GM19025 (cell line): ENCODE measurements at regions not wholly inside any gene's neighbourhood (a gene's known extent, or its start where the extent isn't known, plus 50 kb on each side); places are given as distances from the start of the nearest gene placed in this dataset.

Source experiments
- ATAC-seq: cut with Tn5 transposase; IDR thresholded peaks from one replicate; pipeline ENCODE4 v1.9.1; 2021; ENCODE audit warnings: mild to moderate bottlenecking, low read depth, moderate library complexity; ENCODE audit not compliant: unreplicated experiment

DNA sequence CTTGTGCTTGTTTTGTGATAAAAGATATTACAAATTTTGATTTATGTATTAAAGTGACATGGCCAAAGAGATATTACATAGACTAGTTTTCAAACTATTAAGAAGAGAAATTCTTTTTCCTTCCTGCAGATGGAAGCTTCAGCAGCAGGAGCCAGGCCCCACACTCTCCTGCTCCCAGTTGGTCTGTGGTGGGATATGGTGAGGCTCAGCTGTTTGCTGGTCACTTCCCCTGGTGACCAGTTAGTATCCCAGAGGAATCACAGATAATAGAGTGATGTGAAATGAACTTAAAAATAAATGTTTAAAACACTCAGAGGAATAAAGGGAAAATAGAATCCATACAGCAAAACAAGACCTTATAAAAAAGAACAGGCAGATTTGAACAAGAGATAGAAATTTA is 154.7 kb downstream of the KTN1 start:
- no peak for ATAC-seq

DNA sequence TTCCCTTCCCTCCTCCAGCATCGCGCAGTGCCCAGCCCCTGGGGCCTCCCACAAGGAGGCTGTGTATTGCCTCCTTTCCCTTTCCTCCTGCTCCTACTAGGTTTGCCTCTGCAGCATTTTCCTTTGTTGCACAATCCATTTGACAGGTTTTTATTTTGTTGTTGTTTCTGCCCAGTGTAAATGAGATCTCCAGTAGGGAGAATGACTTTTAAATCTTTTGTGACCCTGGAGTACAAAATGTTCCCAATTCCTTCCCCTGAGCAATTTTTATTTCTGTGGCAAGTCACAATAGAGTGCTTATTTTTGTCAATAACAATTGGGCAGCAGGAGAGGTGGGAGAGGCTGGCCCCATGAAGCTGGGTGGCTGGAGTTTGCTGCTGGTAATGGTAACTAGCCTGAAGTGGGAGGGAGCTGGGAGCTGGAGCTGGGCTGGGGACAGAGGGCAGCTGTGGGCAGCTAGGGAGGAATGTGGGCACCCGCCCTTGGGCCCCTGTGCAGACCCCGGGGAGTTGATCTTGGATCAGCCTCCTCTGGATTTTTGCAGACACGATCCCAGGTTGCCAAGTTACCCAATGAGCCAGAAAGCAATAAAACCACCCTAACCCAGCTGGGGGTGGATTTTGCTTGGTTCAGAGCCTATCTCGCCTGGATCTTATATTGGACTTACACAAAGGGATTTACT is 160.1 kb downstream of the KTN1 start:
- ATAC-seq, result no peak

DNA sequence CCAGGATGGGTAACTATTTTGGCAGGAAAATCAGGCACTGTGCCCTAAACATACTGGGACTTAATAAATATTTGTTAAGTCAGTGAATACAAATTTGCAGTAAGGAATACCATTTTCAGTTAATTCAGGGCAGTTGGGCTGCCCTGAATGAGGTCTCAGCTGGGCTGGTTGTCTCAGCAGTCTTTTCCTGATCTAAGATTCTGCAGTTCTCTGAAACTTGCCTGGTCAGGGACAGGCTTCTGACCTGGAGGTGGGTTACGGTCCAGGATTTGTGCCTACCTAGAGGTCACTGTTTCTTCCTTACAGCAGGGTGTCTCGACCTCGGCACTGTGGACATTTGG is 160.6 kb downstream of the KTN1 start:
- no peak for ATAC-seq

DNA sequence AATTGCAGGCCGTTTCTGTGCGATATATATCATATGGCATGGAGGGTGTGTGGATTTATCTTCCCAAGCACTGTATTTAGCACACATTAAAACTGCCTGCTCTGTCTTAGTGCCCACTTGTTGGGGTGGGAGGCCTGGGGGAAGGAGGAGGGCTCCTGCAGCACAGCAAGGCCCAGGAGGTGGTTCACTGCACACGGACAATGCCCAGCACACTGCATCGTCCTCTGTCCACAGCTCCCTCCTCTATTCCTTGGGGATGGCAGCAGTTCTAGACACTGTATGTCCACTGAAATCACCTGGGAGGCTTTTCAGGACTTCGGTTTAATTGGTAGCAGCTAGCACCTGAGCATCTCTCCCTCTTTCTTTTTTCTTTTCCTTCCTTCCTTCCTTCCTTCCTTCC is 161.2 kb downstream of the KTN1 start:
- no peak for ATAC-seq

DNA sequence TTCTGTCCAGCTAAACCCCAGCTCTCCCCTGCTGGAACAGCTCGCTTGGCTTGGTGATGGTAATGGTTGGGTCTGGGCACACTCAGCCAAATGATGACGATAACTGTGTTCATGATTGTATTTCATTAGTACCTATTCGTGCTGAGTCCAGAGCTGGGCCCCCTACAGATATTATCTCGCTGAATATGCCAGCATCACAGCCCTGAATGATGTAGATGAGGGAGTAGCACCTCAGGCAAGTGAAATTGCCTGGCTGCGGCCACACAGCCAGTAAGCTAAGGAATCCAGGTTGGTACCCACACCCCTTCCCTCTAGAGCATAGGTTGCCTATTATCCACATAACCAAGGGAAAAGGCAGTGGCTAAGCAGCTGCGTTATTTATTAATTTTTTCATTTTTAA is 163.5 kb downstream of the KTN1 start:
- no peak for ATAC-seq

DNA sequence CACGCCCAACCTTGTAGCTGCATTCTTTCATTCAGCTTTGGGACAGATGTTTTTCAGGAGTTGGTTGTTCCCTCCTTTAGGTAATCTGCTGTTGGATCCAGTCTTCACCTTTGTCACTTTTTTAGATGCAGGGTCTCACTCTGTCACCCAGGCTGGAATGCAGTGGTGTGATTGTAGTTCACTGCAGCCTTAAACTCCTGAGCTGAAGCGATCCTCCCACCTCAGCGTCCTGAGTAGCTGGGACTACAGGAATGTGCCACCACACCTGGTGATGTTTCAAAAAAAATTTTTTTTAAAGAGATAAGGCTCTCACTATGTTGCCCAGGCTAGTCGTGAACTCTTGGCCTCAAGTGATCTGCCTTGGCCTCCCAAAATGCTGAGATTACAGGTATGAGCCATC is 164.3 kb downstream of the KTN1 start:
- no peak for ATAC-seq

DNA sequence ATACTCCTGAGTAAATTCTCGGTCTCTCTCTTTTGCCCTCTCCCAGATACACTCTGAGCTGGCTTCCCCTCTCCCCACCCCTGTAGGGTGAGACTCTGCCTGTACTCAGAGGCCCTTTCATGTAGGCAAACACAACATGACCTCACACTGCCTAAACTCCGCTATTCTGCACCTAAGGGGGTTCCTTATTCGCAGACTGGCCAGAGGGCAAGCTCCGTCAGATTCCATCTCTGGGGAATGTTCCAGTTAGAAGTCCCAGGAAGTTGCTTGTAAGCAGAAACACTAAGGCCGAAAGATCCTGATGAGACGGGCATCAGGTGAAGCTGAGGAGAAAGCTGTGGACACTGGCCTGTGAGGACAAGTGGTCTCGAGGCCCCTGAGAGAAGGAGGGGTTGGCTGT is 165.9 kb downstream of the KTN1 start:
- no peak for ATAC-seq

DNA sequence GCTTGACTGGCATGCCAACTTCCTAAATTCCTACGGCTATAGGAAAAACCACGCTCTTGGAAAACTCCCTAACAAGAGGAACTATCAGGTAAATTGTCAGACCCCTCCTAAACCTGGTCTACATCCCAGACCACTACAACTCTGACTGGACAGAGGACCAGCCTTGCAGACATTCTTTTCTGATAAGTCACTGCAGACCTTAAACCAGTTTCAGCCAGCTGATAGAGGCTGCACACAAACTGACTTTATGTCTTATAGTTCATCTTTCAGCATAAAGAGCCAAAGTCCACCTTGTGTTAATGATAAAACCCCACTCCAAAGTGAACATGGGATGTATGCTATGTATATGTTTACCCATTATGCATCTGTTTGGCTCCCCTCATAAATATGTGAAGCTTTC is 166.6 kb downstream of the KTN1 start:
- ATAC-seq, result no peak

DNA sequence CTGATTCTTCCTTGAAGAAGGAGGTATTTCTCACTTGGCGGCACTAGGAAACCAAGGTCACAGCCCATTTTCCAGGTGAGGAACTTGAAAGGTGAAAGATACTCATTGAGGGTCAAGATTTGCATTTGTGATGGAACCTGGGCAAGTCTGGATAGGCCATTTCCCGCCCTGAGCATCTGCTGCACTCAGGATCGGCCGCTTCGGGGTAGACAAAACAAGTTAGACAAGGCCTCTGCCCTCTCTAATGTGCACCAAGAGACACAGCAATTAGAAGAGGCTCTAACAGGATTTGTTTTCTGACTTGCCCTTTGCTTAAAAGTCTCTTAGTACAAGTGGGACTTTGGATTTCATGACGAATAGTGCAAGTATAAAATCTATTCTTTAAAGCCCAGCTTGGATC is 167.2 kb downstream of the KTN1 start:
- no peak for ATAC-seq

DNA sequence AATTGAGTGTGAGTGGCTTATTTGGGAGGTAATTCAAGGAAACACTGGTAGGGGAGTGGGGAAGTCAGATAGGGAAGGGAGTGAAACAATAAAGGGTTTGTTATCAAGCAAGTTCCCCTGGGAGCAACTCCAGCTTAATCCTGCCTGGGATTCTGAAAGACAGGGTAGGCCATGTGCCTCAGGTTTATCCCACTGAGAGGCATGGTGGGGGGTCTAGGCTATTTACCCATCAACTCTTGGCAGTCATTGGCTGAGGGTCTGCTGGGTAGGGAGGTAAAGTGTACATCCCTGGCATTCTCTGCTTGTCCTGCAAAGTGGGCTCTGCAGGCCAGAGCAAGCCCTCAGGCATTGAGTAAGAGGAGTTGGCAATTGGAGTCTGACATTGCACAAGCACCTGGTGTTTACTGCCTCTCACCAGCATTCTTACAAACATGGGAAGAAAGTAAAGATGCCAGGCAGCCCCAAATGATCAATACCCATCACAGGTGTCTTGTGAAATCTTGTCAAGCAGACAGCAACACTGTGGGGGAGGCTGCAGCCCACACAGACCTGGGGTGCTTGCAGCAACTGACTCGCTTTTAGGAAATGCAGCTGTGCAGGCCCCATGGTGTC is 169.3 kb downstream of the KTN1 start:
- no peak for ATAC-seq

DNA sequence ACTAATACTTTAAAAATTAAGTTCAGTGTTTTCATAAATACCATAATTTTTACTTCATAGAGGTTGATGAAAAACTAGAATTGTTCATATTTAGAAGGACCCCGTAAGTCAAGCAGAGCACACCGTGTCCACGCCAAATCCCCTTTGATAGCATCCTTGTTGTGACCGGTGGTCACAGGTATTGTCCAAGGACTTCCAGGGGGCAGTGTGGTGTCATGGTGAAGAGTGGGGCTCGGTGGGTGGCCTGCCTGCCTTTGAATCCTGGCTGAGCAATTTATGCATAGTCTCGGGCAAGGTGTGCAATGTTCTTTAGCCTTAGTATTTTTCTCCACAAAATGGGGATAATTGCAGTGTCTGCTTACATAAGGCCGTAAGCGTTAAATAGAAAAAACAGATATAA is 169.9 kb downstream of the KTN1 start:
- no peak for ATAC-seq

DNA sequence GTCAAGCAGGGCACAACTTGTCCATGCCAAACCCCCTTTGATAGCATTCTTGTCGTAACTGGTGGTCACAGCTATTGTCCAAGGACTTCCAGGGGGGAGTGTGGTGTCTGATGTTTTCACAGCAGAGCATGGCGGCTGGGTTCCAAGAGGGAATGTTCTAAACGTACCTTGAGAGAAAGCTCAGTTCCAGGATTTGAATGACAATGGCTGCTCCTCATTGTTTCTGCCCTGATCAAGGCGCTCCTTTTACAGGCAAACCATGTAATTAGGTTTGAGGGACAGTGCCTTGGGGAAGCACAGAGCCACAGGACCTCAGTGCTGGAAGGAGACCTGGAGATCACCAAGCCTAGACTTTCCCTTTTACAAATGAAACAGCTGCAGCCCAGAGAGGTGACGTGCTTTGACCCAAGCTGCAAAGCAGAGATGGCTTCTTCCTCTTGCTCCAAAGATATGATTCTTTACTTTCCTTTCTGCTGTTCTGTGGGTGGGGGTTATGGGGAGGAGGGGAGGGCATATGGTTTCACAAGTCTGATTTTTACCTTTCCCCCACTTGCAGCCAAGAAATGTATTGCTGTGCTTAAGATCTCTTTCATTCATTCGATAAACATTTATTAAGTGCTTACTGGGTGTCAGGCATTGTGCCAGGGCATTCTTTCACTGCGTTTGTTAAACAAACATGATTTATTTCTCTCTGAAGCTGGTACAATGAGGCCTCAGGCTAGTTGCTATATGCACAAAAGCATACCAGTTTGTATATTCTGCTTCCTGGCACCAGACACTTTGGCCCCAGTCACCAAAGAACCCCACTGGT is 172.8 kb downstream of the KTN1 start:
- no peak for ATAC-seq

DNA sequence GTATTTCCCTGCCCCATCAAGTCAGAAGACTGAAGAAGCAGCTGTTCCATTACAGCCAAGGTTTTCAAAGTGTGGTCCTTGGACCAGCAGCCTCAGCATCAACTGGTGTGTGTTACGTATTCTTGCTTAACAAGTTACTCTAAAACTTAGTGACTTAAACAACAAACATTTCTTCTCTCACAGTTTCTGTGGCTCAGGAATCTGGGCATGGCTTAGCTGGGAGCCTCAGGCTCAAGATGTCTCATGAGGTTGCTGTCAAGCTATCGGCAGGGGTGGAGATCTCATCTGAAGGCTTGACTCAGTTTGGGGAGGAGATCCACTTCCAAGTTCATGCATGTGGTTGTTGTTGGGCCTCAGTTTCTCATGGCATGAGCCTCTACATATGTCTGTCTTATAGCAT is 174.5 kb downstream of the KTN1 start:
- ATAC-seq, result no peak

DNA sequence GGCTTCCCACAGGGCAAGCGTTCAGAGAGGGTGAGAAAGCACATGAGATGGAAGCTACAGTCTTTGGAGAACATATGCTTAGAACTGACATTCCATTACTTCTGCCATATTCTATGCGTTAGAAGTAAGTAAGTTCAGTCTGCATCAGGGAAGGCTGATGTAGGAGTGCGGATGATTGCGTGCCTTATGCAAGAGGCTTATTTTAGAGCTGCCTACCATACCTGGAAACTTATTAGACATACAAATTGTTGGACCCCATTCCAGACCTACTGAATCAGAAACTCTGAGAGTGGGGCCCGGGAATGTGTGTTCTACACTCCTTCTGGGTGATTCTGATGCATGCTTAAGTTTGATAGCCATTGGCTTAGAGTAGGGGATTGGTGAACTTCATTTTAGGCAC is 174.9 kb downstream of the KTN1 start:
- no peak for ATAC-seq

DNA sequence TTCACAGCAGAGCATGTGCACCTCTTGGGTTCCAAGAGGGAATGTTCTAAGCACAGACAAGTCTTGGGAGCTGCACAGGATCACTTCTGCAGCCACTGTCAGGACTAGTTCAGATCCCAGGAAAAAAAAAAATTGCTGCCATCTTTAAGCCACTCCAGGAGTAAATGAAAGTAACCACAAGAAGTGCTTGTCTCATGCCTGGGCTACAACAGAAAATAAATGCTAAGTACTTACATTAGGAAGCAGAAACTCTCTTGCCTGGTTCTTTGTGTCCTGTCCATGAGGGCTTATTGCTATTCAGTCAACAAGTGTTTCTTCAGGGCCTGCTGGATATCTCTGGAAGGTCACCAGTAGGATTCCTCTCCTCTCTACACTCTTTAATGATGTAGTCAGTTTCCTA is 176.1 kb downstream of the KTN1 start:
- no peak for ATAC-seq

DNA sequence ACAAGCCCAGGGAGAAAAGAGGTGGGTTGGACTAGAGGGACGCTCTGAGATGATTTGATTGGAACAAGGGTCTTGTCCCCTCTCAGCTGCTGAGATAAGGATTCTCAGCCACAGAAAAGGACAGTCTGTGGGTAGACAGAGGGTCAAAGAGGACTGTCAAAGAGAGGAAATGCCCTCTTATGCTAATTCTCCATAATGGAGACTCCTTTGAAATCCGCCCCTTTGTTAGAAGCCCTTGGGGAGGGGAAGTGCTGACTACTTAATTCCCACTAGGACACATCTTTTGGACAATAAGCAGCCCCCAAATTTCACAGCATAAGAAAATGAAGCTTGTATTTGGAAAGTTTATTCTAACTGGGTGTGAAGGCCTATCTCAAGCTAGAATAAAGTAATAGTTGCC is 176.6 kb downstream of the KTN1 start:
- ATAC-seq, result no peak

DNA sequence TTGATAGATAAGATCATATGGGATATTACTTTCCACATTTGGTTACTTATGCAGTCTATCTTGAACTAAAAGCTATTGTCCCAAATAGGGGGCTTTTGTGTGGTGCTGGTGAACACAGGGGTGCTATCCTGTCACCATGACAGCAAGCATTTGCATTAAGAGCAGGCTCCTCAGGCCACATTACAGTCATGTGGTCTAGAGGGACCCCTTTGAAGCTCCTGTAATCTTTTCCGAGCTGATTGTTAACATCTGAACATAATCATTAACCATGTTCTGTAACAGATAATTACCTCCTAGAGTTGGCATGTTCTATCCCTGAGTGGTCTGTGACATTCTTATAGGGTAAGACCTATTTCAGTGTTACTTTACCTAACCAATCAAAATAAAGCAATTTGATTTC is 178.8 kb downstream of the KTN1 start:
- ATAC-seq, result no peak

DNA sequence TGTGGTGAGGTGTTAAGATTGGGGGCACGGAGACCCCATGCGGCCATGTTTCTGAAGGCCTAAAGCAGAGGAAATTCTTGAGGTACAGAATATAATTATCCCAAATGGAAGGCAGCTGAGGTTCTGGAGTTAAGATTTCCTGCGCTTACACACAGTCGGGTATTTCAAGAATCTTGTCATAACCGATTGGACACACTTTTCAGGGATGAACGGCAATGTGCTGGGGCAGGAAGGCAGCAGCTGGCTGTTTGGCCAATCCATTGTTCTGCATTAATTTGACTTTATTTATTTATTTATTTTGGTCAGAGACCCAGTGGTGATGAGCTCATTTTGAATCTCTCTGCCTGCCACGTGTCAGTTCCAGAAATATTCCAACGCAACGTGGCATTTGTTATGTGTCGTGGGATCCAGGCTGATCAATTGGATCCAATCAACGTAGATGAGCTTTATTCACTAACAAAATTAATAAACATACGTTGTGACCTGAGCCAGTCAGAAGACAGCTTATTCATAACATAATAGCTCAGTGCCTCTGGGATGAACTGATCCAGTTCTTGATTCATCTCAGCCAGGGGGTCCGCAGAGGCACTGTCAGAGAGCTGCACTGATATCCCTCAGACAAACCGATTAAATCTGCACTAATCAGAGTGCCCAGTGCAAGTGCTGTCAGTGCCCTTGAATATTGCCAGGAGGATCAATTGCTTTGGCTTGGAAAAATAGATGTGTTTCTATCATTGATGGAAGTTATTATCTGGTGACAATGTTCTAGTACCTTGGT is 181.0 kb downstream of the KTN1 start:
- ATAC-seq, result no peak

DNA sequence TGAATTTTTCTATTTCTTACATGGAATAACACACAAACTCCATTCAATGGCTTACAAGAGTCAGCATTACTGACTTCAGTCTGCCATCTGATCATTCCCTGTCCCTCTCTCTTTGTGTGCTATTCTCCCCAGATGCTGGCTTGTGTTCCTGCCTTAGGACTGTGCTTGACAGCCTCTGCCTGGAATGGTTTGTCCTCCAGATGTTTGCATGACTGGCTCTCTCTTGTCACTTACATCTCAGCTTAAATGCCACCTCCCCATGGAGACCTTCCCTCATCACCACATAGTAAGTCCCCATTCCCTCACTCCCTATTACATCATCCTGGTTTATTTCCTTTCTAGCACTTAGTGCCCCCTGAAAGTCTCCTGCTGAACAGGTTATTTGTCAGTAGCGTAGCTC is 181.6 kb downstream of the KTN1 start:
- ATAC-seq, result no peak

DNA sequence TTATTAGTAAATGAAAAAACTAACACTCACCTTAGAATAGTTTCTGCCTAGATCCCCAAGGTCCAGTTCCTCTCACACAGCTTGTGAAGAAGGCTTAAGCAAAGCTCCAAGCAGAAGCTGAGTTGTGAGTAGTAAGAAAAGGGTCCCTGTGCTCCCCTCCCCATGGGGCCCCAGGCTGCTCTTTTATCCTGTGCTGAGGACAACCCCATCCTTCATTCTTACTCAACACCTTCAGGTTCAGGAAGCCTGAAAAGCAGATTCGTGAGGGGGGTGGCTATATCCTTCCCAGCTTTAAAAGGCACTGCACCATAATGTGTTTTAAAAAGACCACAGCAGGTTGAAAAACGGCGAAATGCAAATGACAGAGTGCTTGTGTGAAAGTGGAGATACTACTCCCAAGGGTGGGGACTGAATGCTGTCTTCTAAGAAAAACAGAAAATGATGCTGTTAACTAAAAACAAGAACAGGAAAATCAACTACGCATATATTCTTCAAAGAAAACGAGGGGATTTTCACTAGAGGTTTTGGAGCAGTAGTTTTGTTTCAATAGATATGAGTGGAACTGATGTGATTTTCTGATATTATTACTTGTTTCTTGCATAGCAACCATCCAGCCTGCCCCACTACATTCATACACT is 182.7 kb downstream of the KTN1 start:
- ATAC-seq, result peak; percentile 59

DNA sequence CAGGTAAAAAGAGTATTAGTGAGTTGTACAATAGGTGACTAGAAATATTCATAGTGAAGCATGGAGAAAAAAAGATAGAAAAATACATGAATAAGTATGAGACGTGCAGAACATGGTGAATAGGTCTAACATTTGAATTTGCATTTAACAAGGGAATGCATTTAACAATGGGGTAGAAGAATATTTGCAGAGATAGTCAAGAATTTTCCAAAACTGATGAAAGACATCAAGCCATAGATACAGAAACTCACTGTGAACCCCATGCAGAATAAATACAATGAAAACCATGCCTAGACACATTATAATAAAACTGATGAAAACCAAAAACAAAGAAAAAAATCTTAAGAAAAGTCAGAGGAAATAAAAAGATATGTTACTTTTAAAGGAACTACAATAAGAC is 184.8 kb downstream of the KTN1 start:
- no peak for ATAC-seq
